Stimulated activated CD8-positive, alpha-beta memory T cell treated with anti-CD3 and anti-CD28 coated beads, Interleukin-4, amount 100 ng/mL, for 1 hour (primary cell): ENCODE measurements at regions not wholly inside any gene's neighbourhood (a gene's known extent, or its start where the extent isn't known, plus 50 kb on each side); places are given as distances from the start of the nearest gene placed in this dataset.
"Not testable (repeated sequence)": the region's sequence is repeated elsewhere in the genome, so short reads cannot be mapped to it uniquely, and the experiment has no call there.

Experiments
- DNase-seq, 2 donors: peaks; one replicate each; pipeline ENCODE4 v3.0.0-alpha.2; 2020; ENCODE audit warnings: low read depth in 2 of 2, low spot score in 1 of 2

GRCh38 chr6:37580176-37580955, 80.7 kb upstream of the CCDC167 start:
- no peak for DNase-seq

- no peak for DNase-seq
Measured at GRCh38 chr6:37579444-37580067, 79.9 kb upstream of the CCDC167 start.

- DNase-seq: no peak
Measured at GRCh38 chr6:37578104-37578503, 78.4 kb upstream of the CCDC167 start.

GRCh38 chr6:37576336-37576737, 76.6 kb upstream of the CCDC167 start:
- no peak for DNase-seq

- DNase-seq: no peak
Measured at GRCh38 chr6:37575221-37575620, 75.5 kb upstream of the CCDC167 start.

- DNase-seq: no peak
Measured at GRCh38 chr6:37572334-37572733, 72.6 kb upstream of the CCDC167 start.

GRCh38 chr6:37570482-37571133, 70.9 kb upstream of the CCDC167 start:
- no peak for DNase-seq

GRCh38 chr6:37569743-37570481, 70.2 kb upstream of the CCDC167 start:
- no peak for DNase-seq

- no peak for DNase-seq
Measured at GRCh38 chr6:37569317-37569716, 69.6 kb upstream of the CCDC167 start.

GRCh38 chr6:37566950-37567349, 67.3 kb upstream of the CCDC167 start:
- no peak for DNase-seq

GRCh38 chr6:37566111-37566949, 66.6 kb upstream of the CCDC167 start:
- peak; percentile 41 to 55 for DNase-seq

- no peak for DNase-seq
Measured at GRCh38 chr6:37565267-37566110, 65.8 kb upstream of the CCDC167 start.

- DNase-seq: not testable (repeated sequence)
Measured at GRCh38 chr6:37562926-37563288, 63.2 kb upstream of the CCDC167 start.

GRCh38 chr6:37561361-37561760, 61.7 kb upstream of the CCDC167 start:
- DNase-seq: no peak

- no peak for DNase-seq
Measured at GRCh38 chr6:37560737-37561103, 61.0 kb upstream of the CCDC167 start.

- no peak for DNase-seq
Measured at GRCh38 chr6:37559501-37559900, 59.8 kb upstream of the CCDC167 start.

GRCh38 chr6:37559050-37559449, 59.4 kb upstream of the CCDC167 start:
- no peak for DNase-seq

- no peak for DNase-seq
Measured at GRCh38 chr6:37558646-37559045, 59.0 kb upstream of the CCDC167 start.

- DNase-seq: no peak
Measured at GRCh38 chr6:37558168-37558567, 58.5 kb upstream of the CCDC167 start.

- no peak for DNase-seq
Measured at GRCh38 chr6:37557645-37558114, 58.0 kb upstream of the CCDC167 start.
